ENCODE measurements at regions not wholly inside any gene's neighbourhood (a gene's known extent, or its start where the extent isn't known, plus 50 kb on each side); places are given as distances from the start of the nearest gene placed in this dataset.

GRCh38 chr5:166172597-166172996, 2118.8 kb upstream of the WWC1 start:
- DNase-seq (ENCODE audit: low read depth in 3 of 3), result no peak

- no peak for DNase-seq (ENCODE audit: low read depth in 3 of 3)
Measured at GRCh38 chr5:166178411-166179080, 2112.9 kb upstream of the WWC1 start.

GRCh38 chr5:166185185-166185584, 2106.3 kb upstream of the WWC1 start:
- no peak for DNase-seq (ENCODE audit: low read depth in 3 of 3)

GRCh38 chr5:166188501-166189325, 2102.7 kb upstream of the WWC1 start:
- DNase-seq (ENCODE audit: low read depth in 3 of 3), result no peak

- no peak for DNase-seq (ENCODE audit: low read depth in 3 of 3)
Measured at GRCh38 chr5:166192696-166193095, 2098.7 kb upstream of the WWC1 start.

- DNase-seq (ENCODE audit: low read depth in 3 of 3), result no peak
Measured at GRCh38 chr5:166195981-166196380, 2095.5 kb upstream of the WWC1 start.

- DNase-seq (ENCODE audit: low read depth in 3 of 3), result no peak
Measured at GRCh38 chr5:166200532-166200931, 2090.9 kb upstream of the WWC1 start.

GRCh38 chr5:166211640-166212039, 2079.8 kb upstream of the WWC1 start:
- DNase-seq (ENCODE audit: low read depth in 3 of 3), result no peak

GRCh38 chr5:166236327-166236726, 2055.1 kb upstream of the WWC1 start:
- no peak for DNase-seq (ENCODE audit: low read depth in 3 of 3)

- no peak for DNase-seq (ENCODE audit: low read depth in 3 of 3)
Measured at GRCh38 chr5:166240705-166241104, 2050.7 kb upstream of the WWC1 start.

GRCh38 chr5:166245556-166245955, 2045.9 kb upstream of the WWC1 start:
- no peak for DNase-seq (ENCODE audit: low read depth in 3 of 3)

- DNase-seq (ENCODE audit: low read depth in 3 of 3), result no peak
Measured at GRCh38 chr5:166251786-166252185, 2039.7 kb upstream of the WWC1 start.

GRCh38 chr5:166257661-166258060, 2033.8 kb upstream of the WWC1 start:
- no peak for DNase-seq (ENCODE audit: low read depth in 3 of 3)

GRCh38 chr5:166262395-166262794, 2029.0 kb upstream of the WWC1 start:
- DNase-seq (ENCODE audit: low read depth in 3 of 3), result no peak

GRCh38 chr5:166267907-166268306, 2023.5 kb upstream of the WWC1 start:
- no peak for DNase-seq (ENCODE audit: low read depth in 3 of 3)

- DNase-seq (ENCODE audit: low read depth in 3 of 3), result no peak
Measured at GRCh38 chr5:166270712-166271111, 2020.7 kb upstream of the WWC1 start.

- no peak for DNase-seq (ENCODE audit: low read depth in 3 of 3)
Measured at GRCh38 chr5:166276006-166276405, 2015.4 kb upstream of the WWC1 start.

- no peak for DNase-seq (ENCODE audit: low read depth in 3 of 3)
Measured at GRCh38 chr5:166279828-166280227, 2011.6 kb upstream of the WWC1 start.

- DNase-seq (ENCODE audit: low read depth in 3 of 3), result no peak
Measured at GRCh38 chr5:166281433-166281832, 2010.0 kb upstream of the WWC1 start.

- no peak for DNase-seq (ENCODE audit: low read depth in 3 of 3)
Measured at GRCh38 chr5:166282939-166283338, 2008.5 kb upstream of the WWC1 start.

GRCh38 chr5:166285361-166285760, 2006.1 kb upstream of the WWC1 start:
- no peak for DNase-seq (ENCODE audit: low read depth in 3 of 3)

- DNase-seq (ENCODE audit: low read depth in 3 of 3), result no peak
Measured at GRCh38 chr5:166286832-166287231, 2004.6 kb upstream of the WWC1 start.

- no peak for DNase-seq (ENCODE audit: low read depth in 3 of 3)
Measured at GRCh38 chr5:166287866-166288265, 2003.6 kb upstream of the WWC1 start.
